GM12891 (cell line): ENCODE measurements at regions not wholly inside any gene's neighbourhood (a gene's known extent, or its start where the extent isn't known, plus 50 kb on each side); places are given as distances from the start of the nearest gene placed in this dataset.

Source experiments
- PAX5 ChIP-seq: IDR thresholded peaks from 2 replicates; pipeline ENCODE4 v1.6.1; 2011; ENCODE audit warnings: low read length, moderate library complexity, mild to moderate bottlenecking; ENCODE audit not compliant: insufficient read depth, severe bottlenecking
- POLR2A ChIP-seq: IDR thresholded peaks from 2 replicates; pipeline ENCODE4 v1.6.1; 2011; ENCODE audit warnings: low read depth, low read length, control low read depth
- POLR2AphosphoS5 ChIP-seq: IDR thresholded peaks from 2 replicates; pipeline ENCODE4 v1.6.1; 2011; ENCODE audit warnings: low read depth, low read length, control low read depth
- POU2F2 ChIP-seq: IDR thresholded peaks from 2 replicates; pipeline ENCODE4 v1.6.1; 2011; ENCODE audit warnings: low read depth, mild to moderate bottlenecking, control low read depth, low read length, moderate library complexity
- SPI1 ChIP-seq: IDR thresholded peaks from 2 replicates; pipeline ENCODE4 v1.6.1; 2011; ENCODE audit warnings: low read depth, low read length, control low read depth
- TAF1 ChIP-seq: IDR thresholded peaks from 2 replicates; pipeline ENCODE4 v1.6.1; 2011; ENCODE audit warnings: low read depth, low read length, control low read depth

- TF ChIP-seq POLR2AphosphoS5 (no peak), POLR2A (no peak), PAX5 (no peak), TAF1 (no peak), SPI1 (no peak), POU2F2 (no peak)
Observed at GRCh38 chr7:67593794-67594193, 597.2 kb downstream of the TYW1 start.
